Testis (tissue), 2 donors: ENCODE measurements at regions not wholly inside any gene's neighbourhood (a gene's known extent, or its start where the extent isn't known, plus 50 kb on each side); places are given as distances from the start of the nearest gene placed in this dataset.

Experiments used
- DNase-seq: peaks from one replicate; pipeline ENCODE4 v3.0.0-alpha.2; 2019
- H3K27ac ChIP-seq, 2 donors: fragments of 200-600 bp; sonication (generic); one replicate each; pipeline ENCODE4 v1.5.1; 2019
- H3K27me3 ChIP-seq: fragments of 200-600 bp; sonication (generic); one replicate; pipeline ENCODE4 v1.5.1; 2019
- H3K36me3 ChIP-seq: fragments of 200-600 bp; sonication (generic); one replicate; pipeline ENCODE4 v1.5.1; 2017; ENCODE audit warnings: low read depth; ENCODE audit errors: missing control alignments
- H3K4me1 ChIP-seq: fragments of 200-600 bp; sonication (generic); one replicate; pipeline ENCODE4 v1.5.1; 2019
- H3K4me3 ChIP-seq, 2 donors: fragments of 200-600 bp; sonication (generic); one replicate each; pipeline ENCODE4 v1.5.1; 2017 to 2019
- H3K9me3 ChIP-seq: fragments of 200-600 bp; sonication (generic); one replicate; pipeline ENCODE4 v1.5.1; 2017
- CTCF ChIP-seq, 3 experiments: fragments of 450-650 bp in 2 of 3; fragments of 200-600 bp in 1 of 3; sonication (generic) in 1 of 3; IDR thresholded peaks; one replicate each; pipeline ENCODE4 v1.5.1; 2016 to 2019; ENCODE audit warnings: antibody characterized with exemption in 3 of 3, mild to moderate bottlenecking in 2 of 3, moderate library complexity in 1 of 3
- POLR2A ChIP-seq: fragments of 450-650 bp; IDR thresholded peaks from one replicate; pipeline ENCODE4 v1.6.1; 2017; ENCODE audit warnings: antibody characterized with exemption, mild to moderate bottlenecking, moderate library complexity
- WGBS, 2 donors: methylation state at CpG; one replicate each; pipeline ENCODE4 v1.1.5; 2018; 5-methylcytosine and 5-hydroxymethylcytosine counted together
- intact Hi-C: fragments of 100-400 bp; cut with DNase I; formaldehyde crosslinking; loops from one replicate; pipeline ENCODE4 v1.15.1; 2023; ENCODE audit warnings: low total_unique reads

- H3K4me3 ChIP-seq, result no peak overlapping the region
- no peaks in the 10 kb centered on the region for H3K27me3 ChIP-seq
- intact Hi-C loops, result no loop called here
- H3K27ac ChIP-seq, result no peak overlapping the region
- H3K9me3 ChIP-seq, result no peaks in the 10 kb centered on the region
- H3K4me1 ChIP-seq, result no peaks in the 10 kb centered on the region
- TF ChIP-seq CTCF (IDR thresholded peaks at IDR 0.05) (no peak), POLR2A (no peak)
- no peaks in the 10 kb centered on the region for H3K36me3 ChIP-seq
- WGBS, 2 donors, result 90 to 100% methylated on average over 2 to 4 of the region's 4 CpGs
- DNase-seq, result no peak
These were observed 188.5 kb downstream of the INHBB start for GRCh38 chr2:120534457-120534856.

GRCh38 chr2:120535081-120535480 is 189.1 kb downstream of the INHBB start:
- Histone ChIP-seq H3K36me3 (no peaks in the 10 kb centered on the region), H3K4me3 (no peak overlapping the region), H3K9me3 (no peaks in the 10 kb centered on the region), H3K27me3 (no peaks in the 10 kb centered on the region), H3K4me1 (no peaks in the 10 kb centered on the region), H3K27ac (no peak overlapping the region)
- WGBS, 2 donors, result 95% methylated on average over 2 to 5 of the region's 5 CpGs
- no peak for DNase-seq
- intact Hi-C loops, result no loop called here
- TF ChIP-seq CTCF (IDR thresholded peaks at IDR 0.05) (no peak), POLR2A (no peak)

- TF ChIP-seq CTCF (IDR thresholded peaks at IDR 0.05), result no peak
- H3K4me1 ChIP-seq, result no peaks in the 10 kb centered on the region
- H3K9me3 ChIP-seq, result no peaks in the 10 kb centered on the region
- no peaks in the 10 kb centered on the region for H3K27me3 ChIP-seq
- no peak overlapping the region for H3K4me3 ChIP-seq
- WGBS, 2 donors, result 54 to 87% methylated on average over 4 of the region's 4 CpGs
- intact Hi-C loops, result no loop called here
- H3K36me3 ChIP-seq, result no peaks in the 10 kb centered on the region
- peak; percentile 50 for DNase-seq
- no peak overlapping the region for H3K27ac ChIP-seq
These were observed 190.2 kb downstream of the INHBB start for GRCh38 chr2:120536141-120536540.

GRCh38 chr2:120538691-120539423 is 192.9 kb downstream of the INHBB start:
- TF ChIP-seq POLR2A, result no peak
- TF ChIP-seq CTCF (IDR thresholded peaks at IDR 0.05), result no peak
- Histone ChIP-seq H3K4me1 (no peaks in the 10 kb centered on the region), H3K36me3 (no peaks in the 10 kb centered on the region), H3K27ac (no peak overlapping the region), H3K9me3 (no peaks in the 10 kb centered on the region), H3K4me3 (no peak overlapping the region), H3K27me3 (no peaks in the 10 kb centered on the region)
- DNase-seq, result no peak
- intact Hi-C loops, result no loop called here
- 85 to 91% methylated on average over 12 of the region's 12 CpGs for WGBS, 2 donors

GRCh38 chr2:120539424-120539936 is 193.5 kb downstream of the INHBB start:
- no peaks in the 10 kb centered on the region for H3K4me1 ChIP-seq
- no peaks in the 10 kb centered on the region for H3K36me3 ChIP-seq
- no peak for TF ChIP-seq CTCF (IDR thresholded peaks at IDR 0.05)
- TF ChIP-seq POLR2A, result no peak
- H3K27ac ChIP-seq, result no peak overlapping the region
- H3K9me3 ChIP-seq, result no peaks in the 10 kb centered on the region
- intact Hi-C loops, result no loop called here
- DNase-seq, result no peak
- no peaks in the 10 kb centered on the region for H3K27me3 ChIP-seq
- 85 to 93% methylated on average over 14 to 15 of the region's 15 CpGs for WGBS, 2 donors
- H3K4me3 ChIP-seq, result no peak overlapping the region
